T follicular helper cell (primary cell): ENCODE measurements at regions not wholly inside any gene's neighbourhood (a gene's known extent, or its start where the extent isn't known, plus 50 kb on each side); places are given as distances from the start of the nearest gene placed in this dataset.

ENCODE experiments used
- DNase-seq: peaks from one replicate; pipeline ENCODE4 v3.0.0-alpha.2; 2020; ENCODE audit warnings: low read depth

- no peak for DNase-seq
These were observed 275.4 kb upstream of the C2CD4B start for GRCh38 chr15:62440362-62441105.

- DNase-seq, result no peak
These were observed 279.3 kb upstream of the C2CD4B start for GRCh38 chr15:62444104-62445022.

GRCh38 chr15:62445244-62445643 is 280.2 kb upstream of the C2CD4B start:
- no peak for DNase-seq

GRCh38 chr15:62446984-62447383 is 281.9 kb upstream of the C2CD4B start:
- no peak for DNase-seq

- DNase-seq, result no peak
These were observed 282.7 kb upstream of the C2CD4B start for GRCh38 chr15:62447742-62448141.

GRCh38 chr15:62449638-62450037 is 284.6 kb upstream of the C2CD4B start:
- DNase-seq, result no peak

GRCh38 chr15:62450061-62450460 is 285.0 kb upstream of the C2CD4B start:
- DNase-seq, result no peak

GRCh38 chr15:62452026-62452425 is 286.9 kb upstream of the C2CD4B start:
- no peak for DNase-seq

GRCh38 chr15:62452667-62453066 is 287.6 kb upstream of the C2CD4B start:
- no peak for DNase-seq

- DNase-seq, result no peak
These were observed 288.3 kb upstream of the C2CD4B start for GRCh38 chr15:62453375-62453774.

GRCh38 chr15:62453981-62454380 is 288.9 kb upstream of the C2CD4B start:
- no peak for DNase-seq

GRCh38 chr15:62454567-62455172 is 289.6 kb upstream of the C2CD4B start:
- no peak for DNase-seq

- no peak for DNase-seq
These were observed 290.4 kb upstream of the C2CD4B start for GRCh38 chr15:62455441-62455921.

GRCh38 chr15:62456011-62456920 is 291.2 kb upstream of the C2CD4B start:
- DNase-seq, result no peak

GRCh38 chr15:62457100-62457499 is 292.0 kb upstream of the C2CD4B start:
- DNase-seq, result no peak

GRCh38 chr15:62459875-62460274 is 294.8 kb upstream of the C2CD4B start:
- no peak for DNase-seq

- DNase-seq, result no peak
These were observed 297.2 kb upstream of the C2CD4B start for GRCh38 chr15:62462268-62462667.

GRCh38 chr15:62462721-62463120 is 297.6 kb upstream of the C2CD4B start:
- DNase-seq, result no peak

GRCh38 chr15:62464705-62465104 is 299.6 kb upstream of the C2CD4B start:
- no peak for DNase-seq

GRCh38 chr15:62465173-62465572 is 300.1 kb upstream of the C2CD4B start:
- no peak for DNase-seq

- no peak for DNase-seq
These were observed 304.4 kb upstream of the C2CD4B start for GRCh38 chr15:62469478-62469873.
